Endothelial cell of umbilical vein (primary cell): ENCODE measurements at regions not wholly inside any gene's neighbourhood (a gene's known extent, or its start where the extent isn't known, plus 50 kb on each side); places are given as distances from the start of the nearest gene placed in this dataset.

Source experiments
- BruUV-seq: library from RNA; stranded (reverse); fragments of 400-500 nt; replicated peaks from 2 replicates; lab custom pipeline; 2021; lab: Mats Ljungman, UMichigan
- CTCF ChIA-PET: fragments of 300-600, 350-600 bp; sonication (Branson Sonifier 250); formaldehyde crosslinking; loops from one replicate; lab custom pipeline; 2021; ENCODE audit warnings: antibody characterized with exemption, inconsistent platforms; lab: Charles Lee
- POLR2A ChIA-PET: fragments of 300-600, 350-600 bp; sonication (Branson Sonifier 250); formaldehyde crosslinking; loops from one replicate; lab custom pipeline; 2021; ENCODE audit warnings: antibody characterized with exemption, inconsistent platforms; lab: Charles Lee
- DNase-seq: peaks from one replicate; pipeline ENCODE4 v3.0.0-alpha.2; 2011; ENCODE audit warnings: low read depth, low spot score
- FAIRE-seq: peaks from 2 replicates; lab custom pipeline; 2011; peaks lifted over from hg19 to GRCh38; lab: Jason Lieb, UNC
- H2AFZ ChIP-seq: 2 replicates; pipeline ENCODE4 v1.6.0; 2012; ENCODE audit warnings: low read depth, low read length, control low read depth, inconsistent platforms
- H3K27ac ChIP-seq: 2 replicates; pipeline ENCODE4 v1.5.1; 2011; ENCODE audit warnings: low read depth, mild to moderate bottlenecking, control low read depth, low read length, moderate library complexity; ENCODE audit not compliant: insufficient read depth
- H3K27me3 ChIP-seq, 2 experiments: 2 replicates each; pipeline versions ENCODE4 v1.6.0 to v1.6.1; 2011; ENCODE audit warnings: low read length in 2 of 2, mixed read lengths in 1 of 2; ENCODE audit not compliant: control insufficient read depth in 2 of 2, insufficient read depth in 2 of 2
- H3K36me3 ChIP-seq, 2 experiments: 2 replicates in 1 of 2; 3 replicates in 1 of 2; pipeline ENCODE4 v1.5.1; 2011; ENCODE audit warnings: low read length in 2 of 2, mild to moderate bottlenecking in 1 of 2, moderate library complexity in 1 of 2; ENCODE audit not compliant: control insufficient read depth in 2 of 2, insufficient read depth in 2 of 2; ENCODE audit errors: extremely low read depth in 1 of 2
- H3K4me1 ChIP-seq: 3 replicates; pipeline ENCODE4 v1.5.1; 2011; ENCODE audit warnings: mild to moderate bottlenecking, low read length; ENCODE audit not compliant: control insufficient read depth, insufficient read depth; ENCODE audit errors: extremely low read depth
- H3K4me2 ChIP-seq: 2 replicates; pipeline ENCODE4 v1.6.1; 2011; ENCODE audit warnings: low read length, control low read depth, mixed read lengths; ENCODE audit not compliant: insufficient read depth
- H3K4me3 ChIP-seq, 3 experiments: fragments of 200-600 bp in 1 of 3; sonication (generic), shearing (Covaris generic) in 1 of 3; replicated peaks in 1 of 3; 2 replicates each; pipeline ENCODE4 v1.5.1; 2011 to 2016; ENCODE audit warnings: control low read depth in 3 of 3, low read length in 3 of 3, mild to moderate bottlenecking in 2 of 3, inconsistent platforms in 1 of 3, low read depth in 1 of 3, moderate library complexity in 1 of 3; ENCODE audit not compliant: insufficient read depth in 1 of 3
- H3K79me2 ChIP-seq: 2 replicates; pipeline ENCODE4 v1.6.0; 2012; ENCODE audit warnings: low read length, inconsistent platforms; ENCODE audit not compliant: control insufficient read depth, insufficient read depth
- H3K9ac ChIP-seq: replicated peaks from 2 replicates; pipeline ENCODE3; 2011; ENCODE audit warnings: low read length, control low read depth; ENCODE audit not compliant: insufficient read depth; ENCODE audit errors: extremely low read depth
- H3K9me1 ChIP-seq: replicated peaks from 3 replicates; pipeline ENCODE4 v1.6.0; 2011; ENCODE audit warnings: mild to moderate bottlenecking, low read length; ENCODE audit not compliant: control insufficient read depth, insufficient read depth; ENCODE audit errors: extremely low read depth
- H3K9me3 ChIP-seq: replicated peaks from 2 replicates; pipeline ENCODE4 v1.5.1; 2012; ENCODE audit warnings: low read length, inconsistent platforms; ENCODE audit not compliant: control insufficient read depth, insufficient read depth
- H4K20me1 ChIP-seq: replicated peaks from 2 replicates; pipeline ENCODE3; 2011; ENCODE audit warnings: mild to moderate bottlenecking, low read length; ENCODE audit not compliant: control insufficient read depth, insufficient read depth; ENCODE audit errors: extremely low read depth
- EZH2 ChIP-seq: IDR thresholded peaks from 2 replicates; pipeline ENCODE4 v1.6.1; 2012; ENCODE audit warnings: borderline replicate concordance, low read depth, mild to moderate bottlenecking, moderate library complexity, low read length, inconsistent platforms; ENCODE audit not compliant: severe bottlenecking
- FOS ChIP-seq: IDR thresholded peaks from 2 replicates; pipeline ENCODE4 v1.6.1; 2011; ENCODE audit warnings: mild to moderate bottlenecking, low read length, moderate library complexity, borderline replicate concordance; ENCODE audit not compliant: insufficient read depth
- GATA2 ChIP-seq: IDR thresholded peaks from 2 replicates; pipeline ENCODE4 v1.7.0; 2011; ENCODE audit warnings: low read depth, mild to moderate bottlenecking, moderate library complexity, mixed read lengths, low read length; ENCODE audit not compliant: insufficient read length, insufficient read depth
- JUN ChIP-seq: IDR thresholded peaks from 2 replicates; pipeline ENCODE4 v1.6.1; 2011; ENCODE audit warnings: borderline replicate concordance, low read depth; ENCODE audit not compliant: insufficient read length, insufficient read depth
- MAX ChIP-seq: IDR thresholded peaks from 2 replicates; pipeline ENCODE4 v1.6.1; 2011; ENCODE audit not compliant: insufficient read depth, insufficient read length
- MYC ChIP-seq: IDR thresholded peaks from one replicate; pipeline ENCODE4 v1.6.1; 2011; ENCODE audit warnings: mild to moderate bottlenecking, low read depth, low read length
- POLR2A ChIP-seq: IDR thresholded peaks from 2 replicates; pipeline ENCODE4 v1.6.1; 2012; ENCODE audit warnings: low read depth, mild to moderate bottlenecking, control low read depth, low read length
- POLR2AphosphoS5 ChIP-seq: IDR thresholded peaks from 2 replicates; pipeline ENCODE4 v1.6.1; 2012; ENCODE audit warnings: low read depth, mild to moderate bottlenecking, control low read depth, low read length, moderate library complexity; ENCODE audit not compliant: insufficient read depth
- dilution Hi-C: fragments of 300-500 bp; cut with MboI; formaldehyde crosslinking; loops from one replicate; pipeline ENCODE4 v1.15.0; 2019; ENCODE audit warnings: low sequenced_read_pairs; ENCODE audit not compliant: extremely low pct_ligation_motif_present
- intact Hi-C: fragments of 100-400 bp; cut with micrococcal nuclease; formaldehyde crosslinking; loops from one replicate; pipeline ENCODE4 v1.10.0; 2022
- TF ChIP-seq, protein P1 (sequence below), 2 donors: IDR thresholded peaks; 1 replicate in 1 of 2; 2 replicates in 1 of 2; pipeline ENCODE4 v1.5.1; 2011; ENCODE audit warnings: low read length in 2 of 2, mild to moderate bottlenecking in 2 of 2, moderate library complexity in 2 of 2, control low read depth in 1 of 2, inconsistent platforms in 1 of 2, low read depth in 1 of 2; ENCODE audit not compliant: insufficient read depth in 1 of 2; ENCODE audit errors: extremely low read depth in 1 of 2

DNA sequence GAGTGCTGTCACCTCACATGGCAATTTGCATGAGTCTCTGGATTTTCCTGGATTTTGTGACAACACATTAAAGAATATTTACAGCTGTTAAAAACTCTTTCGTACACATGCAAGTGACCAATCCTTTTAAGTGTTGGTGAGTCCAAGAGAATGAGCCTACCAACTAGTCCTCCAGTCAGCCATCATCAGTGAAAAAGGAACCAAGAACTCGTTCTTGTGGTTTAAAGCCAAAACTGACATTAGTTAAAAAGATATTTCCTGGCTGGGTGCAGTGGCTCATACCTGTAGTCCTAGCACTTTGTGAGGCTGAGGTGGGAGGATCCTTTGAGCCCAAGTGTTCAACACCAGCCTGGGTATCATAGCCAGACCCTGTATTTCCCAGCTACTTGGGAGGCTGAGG is 215.4 kb upstream of the ITGA4 start:
- Histone ChIP-seq H3K4me3 (no peak overlapping the region), H3K79me2 (no peaks in the 10 kb centered on the region), H3K4me2 (no peak overlapping the region), H2AFZ (no peak overlapping the region), H3K27me3 (no peaks in the 10 kb centered on the region), H3K36me3 (no peaks in the 10 kb centered on the region), H3K9me1 (no peaks in the 10 kb centered on the region), H3K9ac (no peak overlapping the region), H4K20me1 (no peaks in the 10 kb centered on the region), H3K9me3 (no peaks in the 10 kb centered on the region), H3K4me1 (no peaks in the 10 kb centered on the region), H3K27ac (no peak overlapping the region)
- FAIRE-seq (no peak), DNase-seq (no peak)
- ChIA-PET CTCF (no interaction called here), POLR2A (no interaction called here)
- no TSS peak for BruUV-seq
- intact Hi-C loops = no loop called here
- dilution Hi-C loops = no loop called here
- TF ChIP-seq POLR2AphosphoS5 = no peak
- no peak for TF ChIP-seq GATA2
- no peak for TF ChIP-seq FOS
- TF ChIP-seq, protein P1, sequence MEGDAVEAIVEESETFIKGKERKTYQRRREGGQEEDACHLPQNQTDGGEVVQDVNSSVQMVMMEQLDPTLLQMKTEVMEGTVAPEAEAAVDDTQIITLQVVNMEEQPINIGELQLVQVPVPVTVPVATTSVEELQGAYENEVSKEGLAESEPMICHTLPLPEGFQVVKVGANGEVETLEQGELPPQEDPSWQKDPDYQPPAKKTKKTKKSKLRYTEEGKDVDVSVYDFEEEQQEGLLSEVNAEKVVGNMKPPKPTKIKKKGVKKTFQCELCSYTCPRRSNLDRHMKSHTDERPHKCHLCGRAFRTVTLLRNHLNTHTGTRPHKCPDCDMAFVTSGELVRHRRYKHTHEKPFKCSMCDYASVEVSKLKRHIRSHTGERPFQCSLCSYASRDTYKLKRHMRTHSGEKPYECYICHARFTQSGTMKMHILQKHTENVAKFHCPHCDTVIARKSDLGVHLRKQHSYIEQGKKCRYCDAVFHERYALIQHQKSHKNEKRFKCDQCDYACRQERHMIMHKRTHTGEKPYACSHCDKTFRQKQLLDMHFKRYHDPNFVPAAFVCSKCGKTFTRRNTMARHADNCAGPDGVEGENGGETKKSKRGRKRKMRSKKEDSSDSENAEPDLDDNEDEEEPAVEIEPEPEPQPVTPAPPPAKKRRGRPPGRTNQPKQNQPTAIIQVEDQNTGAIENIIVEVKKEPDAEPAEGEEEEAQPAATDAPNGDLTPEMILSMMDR (IDR thresholded peaks at IDR 0.05; ENCODE audit: extremely low read depth in 1 of 2, insufficient read depth in 1 of 2, low read depth in 1 of 2, low read length in 2 of 2) = no peak
- TF ChIP-seq MAX = no peak
- no peak for TF ChIP-seq JUN
- TF ChIP-seq EZH2 = no peak
- no peak for TF ChIP-seq MYC
- no peak for TF ChIP-seq POLR2A
